IMR-90 (cell line): ENCODE measurements at regions not wholly inside any gene's neighbourhood (a gene's known extent, or its start where the extent isn't known, plus 50 kb on each side); places are given as distances from the start of the nearest gene placed in this dataset.

Experiments used
- ATAC-seq: fragments of 200-7000 bp; cut with Tn5 transposase; 2 replicates; pipeline ENCODE4 v1.9.1; 2020; ENCODE audit warnings: low read depth, mild to moderate bottlenecking, moderate library complexity
- BruUV-seq: library from RNA; stranded (reverse); fragments of 400-500 nt; replicated peaks from 2 replicates; lab custom pipeline; 2021; lab: Mats Ljungman, UMichigan
- CTCF ChIA-PET: fragments of 300-600 bp; formaldehyde crosslinking; extraction: SDS; loops from one replicate; lab custom pipeline; 2021; ENCODE audit warnings: antibody characterized with exemption; lab: Yijun Ruan, JAX
- POLR2A ChIA-PET: fragments of 300-600 bp; sonication (Branson Sonifier 250); formaldehyde crosslinking; loops from one replicate; lab custom pipeline; 2022; ENCODE audit warnings: antibody characterized with exemption; ENCODE audit not compliant: unreplicated experiment; lab: Charles Lee
- DNase-seq: peaks from one replicate; pipeline ENCODE4 v3.0.0; 2013
- H2AFZ ChIP-seq: replicated peaks from 2 replicates; pipeline ENCODE3; 2013; ENCODE audit warnings: low read length, mild to moderate bottlenecking; ENCODE audit not compliant: poor library complexity
- H2AK5ac ChIP-seq: 2 replicates; pipeline ENCODE4 v1.6.1; 2013; ENCODE audit warnings: low read depth, low read length, inconsistent platforms
- H2AK9ac ChIP-seq: replicated peaks from 2 replicates; pipeline ENCODE3; 2013; ENCODE audit warnings: mild to moderate bottlenecking, low read depth, low read length, moderate library complexity; ENCODE audit not compliant: poor library complexity
- H2BK120ac ChIP-seq: 2 replicates; pipeline ENCODE4 v1.6.1; 2013; ENCODE audit warnings: low read depth, low read length, inconsistent platforms
- H2BK15ac ChIP-seq: 3 replicates; pipeline ENCODE4 v1.6.1; 2013; ENCODE audit warnings: low read depth, low read length, inconsistent platforms
- H2BK20ac ChIP-seq: 2 replicates; pipeline ENCODE4 v1.6.1; 2013; ENCODE audit warnings: low read depth, mild to moderate bottlenecking, inconsistent platforms, low read length, moderate library complexity
- H2BK5ac ChIP-seq: 2 replicates; pipeline ENCODE4 v1.6.1; 2013; ENCODE audit warnings: mild to moderate bottlenecking, low read depth, low read length, inconsistent platforms; ENCODE audit not compliant: poor library complexity, severe bottlenecking
- H3K14ac ChIP-seq: replicated peaks from 2 replicates; pipeline ENCODE4 v1.6.1; 2013; ENCODE audit warnings: low read depth, low read length, inconsistent platforms
- H3K18ac ChIP-seq: 2 replicates; pipeline ENCODE4 v1.6.1; 2013; ENCODE audit warnings: low read depth, low read length, control low read depth
- H3K23ac ChIP-seq: 2 replicates; pipeline ENCODE4 v1.6.1; 2013; ENCODE audit warnings: low read depth, low read length, inconsistent platforms
- H3K27ac ChIP-seq: 2 replicates; pipeline ENCODE4 v1.5.1; 2013; ENCODE audit warnings: mild to moderate bottlenecking, control low read depth, low read length; ENCODE audit not compliant: insufficient read depth
- H3K27me3 ChIP-seq: 2 replicates; pipeline ENCODE4 v1.6.1; 2013; ENCODE audit warnings: low read length; ENCODE audit not compliant: control insufficient read depth, insufficient read depth
- H3K36me3 ChIP-seq: 2 replicates; pipeline ENCODE4 v1.6.1; 2013; ENCODE audit warnings: low read length, mixed read lengths; ENCODE audit not compliant: control insufficient read depth, insufficient read depth
- H3K4ac ChIP-seq: 2 replicates; pipeline ENCODE4 v1.6.1; 2013; ENCODE audit warnings: low read depth, low read length, inconsistent platforms
- H3K4me1 ChIP-seq: 2 replicates; pipeline ENCODE4 v1.6.1; 2013; ENCODE audit warnings: low read length, mixed read lengths; ENCODE audit not compliant: control insufficient read depth, insufficient read depth
- H3K4me2 ChIP-seq: 2 replicates; pipeline ENCODE4 v1.6.1; 2013; ENCODE audit warnings: low read depth, mild to moderate bottlenecking, control low read depth, low read length, moderate library complexity
- H3K4me3 ChIP-seq: 2 replicates; pipeline ENCODE4 v1.5.1; 2013; ENCODE audit warnings: low read depth, mild to moderate bottlenecking, control low read depth, low read length, moderate library complexity; ENCODE audit not compliant: insufficient read depth
- H3K56ac ChIP-seq: 2 replicates; pipeline ENCODE4 v1.6.1; 2013; ENCODE audit warnings: low read length, inconsistent platforms; ENCODE audit not compliant: insufficient read depth; ENCODE audit errors: extremely low read depth
- H3K79me1 ChIP-seq, 2 experiments: 2 replicates each; pipeline ENCODE4 v1.6.1; 2013; ENCODE audit warnings: low read length in 2 of 2, inconsistent platforms in 1 of 2, low read depth in 1 of 2
- H3K9ac ChIP-seq: 2 replicates; pipeline ENCODE4 v1.6.1; 2013; ENCODE audit warnings: low read depth, low read length, control low read depth
- H3K9me1 ChIP-seq: 2 replicates; pipeline ENCODE4 v1.6.1; 2013; ENCODE audit warnings: low read length, inconsistent platforms; ENCODE audit not compliant: insufficient read depth
- H3K9me3 ChIP-seq: 2 replicates; pipeline ENCODE4 v1.6.1; 2013; ENCODE audit warnings: low read length; ENCODE audit not compliant: control insufficient read depth, insufficient read depth
- H4K20me1 ChIP-seq: 2 replicates; pipeline ENCODE4 v1.6.1; 2013; ENCODE audit warnings: low read length, inconsistent platforms; ENCODE audit not compliant: insufficient read depth
- H4K5ac ChIP-seq: 2 replicates; pipeline ENCODE4 v1.6.1; 2013; ENCODE audit warnings: mild to moderate bottlenecking, low read depth, low read length, control low read depth
- H4K8ac ChIP-seq, 2 experiments: 2 replicates each; pipeline ENCODE4 v1.6.1; 2013; ENCODE audit warnings: low read depth in 2 of 2, low read length in 2 of 2, control low read depth in 1 of 2, inconsistent platforms in 1 of 2
- H4K91ac ChIP-seq: 2 replicates; pipeline ENCODE4 v1.6.1; 2013; ENCODE audit warnings: low read depth, low read length, inconsistent platforms; ENCODE audit not compliant: insufficient read depth
- CHD1 ChIP-seq: IDR thresholded peaks from 2 replicates; pipeline ENCODE4 v1.6.1; 2012; ENCODE audit warnings: low read depth, low read length, improper control_type of control experiment
- FOS ChIP-seq: fragments of 150-350 bp; IDR thresholded peaks from 2 replicates; pipeline ENCODE4 v1.6.1; 2016; ENCODE audit warnings: low read depth, low read length
- MAFK ChIP-seq: IDR thresholded peaks from 2 replicates; pipeline ENCODE4 v1.6.1; 2012; ENCODE audit warnings: low read depth, low read length, improper control_type of control experiment
- POLR2A ChIP-seq: IDR thresholded peaks from 2 replicates; pipeline ENCODE4 v1.6.1; 2012; ENCODE audit warnings: mild to moderate bottlenecking, low read depth, low read length
- RAD21 ChIP-seq: IDR thresholded peaks from 2 replicates; pipeline ENCODE4 v1.6.1; 2012; ENCODE audit warnings: low read length, improper control_type of control experiment
- SMC3 ChIP-seq: fragments of 150-350 bp; IDR thresholded peaks from 2 replicates; pipeline ENCODE4 v1.6.1; 2016; ENCODE audit warnings: low read depth, mild to moderate bottlenecking, antibody characterized with exemption, low read length, moderate library complexity
- WGBS, 2 experiments: methylation state at CpG; one replicate each; pipeline versions ENCODE4 v1.1.5 to v1.1.7; 2013; ENCODE audit warnings: missing lambda C conversion rate in 2 of 2; ENCODE audit not compliant: insufficient read length in 1 of 2; ENCODE audit errors: extremely low coverage in 2 of 2; 5-methylcytosine and 5-hydroxymethylcytosine counted together
- dilution Hi-C: fragments of 300-500 bp; cut with HindIII; formaldehyde crosslinking; loops from one replicate; pipeline ENCODE4 v1.14.3; 2018; ENCODE audit warnings: low sequenced_read_pairs; ENCODE audit not compliant: unreplicated experiment
- in situ Hi-C: fragments of 300-500 bp; cut with MboI; formaldehyde crosslinking; loops from 3 replicates; pipeline ENCODE4 v1.14.3; 2019; ENCODE audit warnings: low sequenced_read_pairs, inconsistent platforms, mixed read lengths
- intact Hi-C: fragments of 100-400 bp; cut with micrococcal nuclease; formaldehyde crosslinking; loops from 2 replicates; pipeline ENCODE4 v1.10.0; 2022
- TF ChIP-seq, protein P1 (sequence below): conservative IDR thresholded peaks from 2 replicates; pipeline ENCODE4 v1.5.1; 2012; ENCODE audit warnings: mild to moderate bottlenecking, low read depth, low read length, improper control_type of control experiment
- TF ChIP-seq, protein P2 (sequence below): fragments of 150-350 bp; IDR thresholded peaks from 2 replicates; pipeline ENCODE4 v1.6.1; 2016; ENCODE audit warnings: low read depth, mild to moderate bottlenecking, low read length, moderate library complexity, borderline replicate concordance
- TF ChIP-seq, protein P3 (sequence below): fragments of 150-350 bp; IDR thresholded peaks from 2 replicates; pipeline ENCODE4 v1.6.1; 2017; ENCODE audit warnings: mild to moderate bottlenecking, antibody characterized with exemption, low read length, low read depth

DNA sequence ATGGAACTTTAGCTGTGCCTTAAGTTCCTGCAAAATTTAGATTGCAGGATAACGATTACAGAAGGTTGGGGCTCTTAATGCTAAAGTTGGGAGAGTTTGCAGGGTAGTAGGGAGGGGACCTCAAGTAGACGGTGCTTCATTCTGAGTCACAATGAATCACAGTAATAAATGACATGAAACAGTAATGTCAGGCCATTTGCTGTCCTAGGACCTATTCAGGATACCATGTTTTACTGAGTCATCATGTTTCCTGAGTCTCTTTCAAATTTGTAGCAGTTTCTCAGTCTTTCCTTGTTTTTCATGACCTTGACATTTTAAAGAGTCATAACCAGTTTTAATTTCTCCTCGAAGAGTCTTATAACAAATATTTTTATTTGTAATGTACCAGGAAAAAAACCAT lies 406.9 kb upstream of the MAP3K7 start:
- intact Hi-C loops (no loop called here), dilution Hi-C loops (no loop called here), in situ Hi-C loops (no loop called here)
- Histone ChIP-seq H2AK5ac (no peak overlapping the region), H4K5ac (no peak overlapping the region), H3K27me3 (no peaks in the 10 kb centered on the region), H2AK9ac (no peak overlapping the region), H4K91ac (no peak overlapping the region), H3K9ac (no peak overlapping the region), H3K56ac (no peak overlapping the region), H2AFZ (no peak overlapping the region), H3K9me3 (no peaks in the 10 kb centered on the region), H3K23ac (no peak overlapping the region), H3K14ac (no peak overlapping the region), H3K18ac (no peak overlapping the region), H3K27ac (no peak overlapping the region), H4K20me1 (no peaks in the 10 kb centered on the region), H3K4me1 (no peaks in the 10 kb centered on the region), H2BK120ac (no peak overlapping the region), H2BK5ac (no peak overlapping the region), H3K36me3 (no peaks in the 10 kb centered on the region), H3K9me1 (no peaks in the 10 kb centered on the region), H3K4ac (no peak overlapping the region), H3K4me3 (no peak overlapping the region), H4K8ac (no peak overlapping the region), H3K4me2 (no peak overlapping the region), H2BK15ac (no peak overlapping the region), H3K79me1 (no peaks in the 10 kb centered on the region), H2BK20ac (no peak overlapping the region)
- peak; percentile 23; the same call in 1 of the 2 replicates for TF ChIP-seq MAFK
- TF ChIP-seq, protein P1, sequence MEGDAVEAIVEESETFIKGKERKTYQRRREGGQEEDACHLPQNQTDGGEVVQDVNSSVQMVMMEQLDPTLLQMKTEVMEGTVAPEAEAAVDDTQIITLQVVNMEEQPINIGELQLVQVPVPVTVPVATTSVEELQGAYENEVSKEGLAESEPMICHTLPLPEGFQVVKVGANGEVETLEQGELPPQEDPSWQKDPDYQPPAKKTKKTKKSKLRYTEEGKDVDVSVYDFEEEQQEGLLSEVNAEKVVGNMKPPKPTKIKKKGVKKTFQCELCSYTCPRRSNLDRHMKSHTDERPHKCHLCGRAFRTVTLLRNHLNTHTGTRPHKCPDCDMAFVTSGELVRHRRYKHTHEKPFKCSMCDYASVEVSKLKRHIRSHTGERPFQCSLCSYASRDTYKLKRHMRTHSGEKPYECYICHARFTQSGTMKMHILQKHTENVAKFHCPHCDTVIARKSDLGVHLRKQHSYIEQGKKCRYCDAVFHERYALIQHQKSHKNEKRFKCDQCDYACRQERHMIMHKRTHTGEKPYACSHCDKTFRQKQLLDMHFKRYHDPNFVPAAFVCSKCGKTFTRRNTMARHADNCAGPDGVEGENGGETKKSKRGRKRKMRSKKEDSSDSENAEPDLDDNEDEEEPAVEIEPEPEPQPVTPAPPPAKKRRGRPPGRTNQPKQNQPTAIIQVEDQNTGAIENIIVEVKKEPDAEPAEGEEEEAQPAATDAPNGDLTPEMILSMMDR: no peak
- no peak for TF ChIP-seq SMC3
- TF ChIP-seq CHD1: no peak
- no peak for TF ChIP-seq RAD21
- no peak for TF ChIP-seq FOS
- TF ChIP-seq, protein P2, sequence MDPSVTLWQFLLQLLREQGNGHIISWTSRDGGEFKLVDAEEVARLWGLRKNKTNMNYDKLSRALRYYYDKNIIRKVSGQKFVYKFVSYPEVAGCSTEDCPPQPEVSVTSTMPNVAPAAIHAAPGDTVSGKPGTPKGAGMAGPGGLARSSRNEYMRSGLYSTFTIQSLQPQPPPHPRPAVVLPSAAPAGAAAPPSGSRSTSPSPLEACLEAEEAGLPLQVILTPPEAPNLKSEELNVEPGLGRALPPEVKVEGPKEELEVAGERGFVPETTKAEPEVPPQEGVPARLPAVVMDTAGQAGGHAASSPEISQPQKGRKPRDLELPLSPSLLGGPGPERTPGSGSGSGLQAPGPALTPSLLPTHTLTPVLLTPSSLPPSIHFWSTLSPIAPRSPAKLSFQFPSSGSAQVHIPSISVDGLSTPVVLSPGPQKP: no peak
- TF ChIP-seq POLR2A: no peak
- TF ChIP-seq, protein P3, sequence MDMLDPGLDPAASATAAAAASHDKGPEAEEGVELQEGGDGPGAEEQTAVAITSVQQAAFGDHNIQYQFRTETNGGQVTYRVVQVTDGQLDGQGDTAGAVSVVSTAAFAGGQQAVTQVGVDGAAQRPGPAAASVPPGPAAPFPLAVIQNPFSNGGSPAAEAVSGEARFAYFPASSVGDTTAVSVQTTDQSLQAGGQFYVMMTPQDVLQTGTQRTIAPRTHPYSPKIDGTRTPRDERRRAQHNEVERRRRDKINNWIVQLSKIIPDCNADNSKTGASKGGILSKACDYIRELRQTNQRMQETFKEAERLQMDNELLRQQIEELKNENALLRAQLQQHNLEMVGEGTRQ: no peak
- DNase-seq: no peak
- ChIA-PET POLR2A (no interaction called here), CTCF (no interaction called here)
- BruUV-seq: no TSS peak
- ATAC-seq: no peak
- WGBS, 2 experiments: 83% methylated on average over 1 of the region's 3 CpGs; no CpG with 5 or more reads in 1 of the 2 experiments
